HEK293T (cell line): ENCODE measurements at regions not wholly inside any gene's neighbourhood (a gene's known extent, or its start where the extent isn't known, plus 50 kb on each side); places are given as distances from the start of the nearest gene placed in this dataset.

Experiments
- CTCF ChIA-PET: fragments of 350-600 bp; formaldehyde crosslinking; extraction: SDS; loops from one replicate; lab custom pipeline; 2021; ENCODE audit warnings: antibody characterized with exemption, inconsistent platforms; lab: Yijun Ruan, JAX
- POLR2A ChIA-PET: fragments of 350-600 bp; formaldehyde crosslinking; extraction: SDS; loops from one replicate; lab custom pipeline; 2020; ENCODE audit warnings: antibody characterized with exemption, inconsistent platforms; lab: Yijun Ruan, JAX
- DNase-seq: peaks from one replicate; pipeline ENCODE4 v3.0.0; 2012; ENCODE audit warnings: mixed read lengths; ENCODE audit errors: extremely low spot score
- ARNT ChIP-seq: fragments of 450-650 bp; IDR thresholded peaks from 2 replicates; pipeline ENCODE4 v1.6.1; 2017; ENCODE audit warnings: mild to moderate bottlenecking
- BHLHE40 ChIP-seq: fragments of 450-650 bp; IDR thresholded peaks from 2 replicates; pipeline ENCODE4 v1.6.1; 2016; ENCODE audit warnings: mild to moderate bottlenecking, moderate library complexity, borderline replicate concordance
- CTBP1 ChIP-seq: fragments of 450-650 bp; IDR thresholded peaks from 2 replicates; pipeline ENCODE4 v1.6.1; 2016; ENCODE audit warnings: borderline replicate concordance
- ELF4 ChIP-seq: fragments of 450-650 bp; IDR thresholded peaks from 2 replicates; pipeline ENCODE4 v1.6.1; 2017; ENCODE audit warnings: antibody characterized with exemption
- FOXA1 ChIP-seq: fragments of 450-650 bp; IDR thresholded peaks from 2 replicates; pipeline ENCODE4 v1.6.1; 2016; ENCODE audit warnings: mild to moderate bottlenecking
- FOXK2 ChIP-seq: fragments of 450-650 bp; IDR thresholded peaks from 2 replicates; pipeline ENCODE4 v1.6.1; 2016; ENCODE audit warnings: mild to moderate bottlenecking
- FOXM1 ChIP-seq: fragments of 450-650 bp; IDR thresholded peaks from 2 replicates; pipeline ENCODE4 v1.6.1; 2017; ENCODE audit warnings: mild to moderate bottlenecking, borderline replicate concordance
- HDGF ChIP-seq: fragments of 450-650 bp; IDR thresholded peaks from 2 replicates; pipeline ENCODE4 v1.6.1; 2017; ENCODE audit warnings: antibody characterized with exemption, borderline replicate concordance
- L3MBTL2 ChIP-seq: fragments of 450-650 bp; conservative IDR thresholded peaks from 2 replicates; pipeline ENCODE4 v1.6.1; 2016; ENCODE audit warnings: mild to moderate bottlenecking
- LEF1 ChIP-seq: fragments of 450-650 bp; IDR thresholded peaks from 2 replicates; pipeline ENCODE4 v1.6.1; 2017; ENCODE audit warnings: mild to moderate bottlenecking, borderline replicate concordance
- NFRKB ChIP-seq: fragments of 450-650 bp; IDR thresholded peaks from 2 replicates; pipeline ENCODE4 v1.6.1; 2016; ENCODE audit warnings: mild to moderate bottlenecking, moderate library complexity
- PKNOX1 ChIP-seq: fragments of 450-650 bp; IDR thresholded peaks from 2 replicates; pipeline ENCODE4 v1.6.1; 2016
- SP1 ChIP-seq: fragments of 450-650 bp; IDR thresholded peaks from 2 replicates; pipeline ENCODE4 v1.6.1; 2017
- SUZ12 ChIP-seq: fragments of 450-650 bp; IDR thresholded peaks from 2 replicates; pipeline ENCODE4 v1.6.1; 2016; ENCODE audit warnings: mild to moderate bottlenecking
- TARDBP ChIP-seq: fragments of 450-650 bp; IDR thresholded peaks from 2 replicates; pipeline ENCODE4 v1.6.1; 2016
- ZNF384 ChIP-seq: fragments of 450-650 bp; IDR thresholded peaks from 2 replicates; pipeline ENCODE4 v1.6.1; 2016

DNA sequence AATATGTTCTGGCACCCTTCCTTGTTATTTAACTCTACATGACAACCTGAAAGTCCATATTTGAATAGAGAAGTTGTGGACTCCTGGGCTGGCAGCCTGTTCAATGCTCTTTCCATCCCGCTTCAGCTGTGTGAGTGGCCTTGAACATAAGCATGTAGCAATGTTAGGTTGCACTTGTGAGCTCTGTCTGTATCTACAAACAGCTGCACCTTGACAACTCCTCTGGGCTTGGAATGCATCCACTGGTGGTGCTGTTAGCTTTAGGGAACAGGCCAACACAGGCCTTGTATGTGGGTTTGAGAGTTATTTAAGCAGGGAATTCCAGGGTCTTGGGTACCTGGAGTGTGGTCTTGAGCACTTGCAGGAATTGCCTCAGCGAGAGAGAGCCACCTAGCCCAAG is 141.2 kb downstream of the DTHD1 start:
- TF ChIP-seq NFRKB (no peak), LEF1 (no peak), FOXA1 (no peak), ARNT (no peak), ZNF384 (no peak), L3MBTL2 (no peak), SP1 (no peak), HDGF (no peak), TARDBP (no peak), CTBP1 (no peak), FOXM1 (no peak)
- POLR2A ChIA-PET = no interaction called here
- no peak for DNase-seq
- CTCF ChIA-PET = no interaction called here

DNA sequence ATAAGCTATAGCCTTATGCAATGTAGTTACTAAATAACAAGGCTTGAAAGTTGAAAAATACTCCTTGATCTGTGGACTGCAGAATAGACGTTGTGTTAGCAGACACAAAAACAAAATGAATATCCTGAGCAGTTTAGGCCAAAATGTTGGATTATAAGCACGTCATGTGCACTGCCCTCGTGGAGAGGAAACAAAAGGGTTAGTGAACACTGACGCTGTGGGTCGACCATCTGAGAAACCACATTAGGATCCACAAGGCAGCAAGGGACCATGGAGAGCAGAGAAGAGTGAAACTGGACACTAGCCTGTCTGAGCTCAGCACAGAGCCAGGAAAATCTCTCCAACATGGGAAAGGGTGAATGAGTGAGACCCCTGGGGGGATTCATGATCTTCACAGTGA is 145.3 kb downstream of the DTHD1 start:
- CTCF ChIA-PET = no interaction called here
- no peak for DNase-seq
- POLR2A ChIA-PET = no interaction called here
- TF ChIP-seq L3MBTL2 (no peak), PKNOX1 (no peak), TARDBP (no peak), NFRKB (no peak), SP1 (no peak), FOXA1 (no peak), ELF4 (no peak), LEF1 (no peak), FOXM1 (no peak), SUZ12 (no peak), ARNT (no peak), BHLHE40 (no peak), HDGF (no peak), CTBP1 (no peak), FOXK2 (no peak), ZNF384 (no peak)

DNA sequence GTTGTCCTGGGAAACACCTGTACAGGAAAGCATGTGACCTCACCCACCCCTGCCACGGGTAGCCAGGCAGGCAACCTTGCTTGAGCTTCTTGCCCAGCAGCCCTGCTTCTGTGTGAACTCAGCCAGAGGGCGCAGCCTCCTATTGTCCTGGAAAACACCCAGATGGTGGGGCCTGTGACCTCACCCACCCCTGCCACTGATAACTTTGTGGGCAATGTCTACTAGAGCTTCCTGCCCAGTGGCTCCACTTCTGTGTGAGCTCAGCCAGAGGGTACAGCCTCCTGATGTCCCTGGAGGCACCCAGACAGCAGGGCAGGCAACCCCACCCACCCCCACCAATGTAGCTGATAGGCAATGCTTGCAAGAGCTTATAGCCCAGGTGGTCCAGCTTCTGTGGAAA is 146.3 kb downstream of the DTHD1 start:
- ChIA-PET CTCF (no interaction called here), POLR2A (no interaction called here)
- no peak for TF ChIP-seq FOXA1
- TF ChIP-seq SP1 = no peak
- no peak for TF ChIP-seq TARDBP
- TF ChIP-seq ARNT = no peak
- no peak for TF ChIP-seq BHLHE40
- TF ChIP-seq CTBP1 = no peak
- TF ChIP-seq PKNOX1 = no peak
- TF ChIP-seq NFRKB = no peak
- no peak for TF ChIP-seq SUZ12
- TF ChIP-seq ZNF384 = no peak
- no peak for TF ChIP-seq FOXM1
- no peak for TF ChIP-seq L3MBTL2
- TF ChIP-seq HDGF = no peak
- TF ChIP-seq ELF4 = no peak
- TF ChIP-seq LEF1 = no peak
- no peak for DNase-seq

DNA sequence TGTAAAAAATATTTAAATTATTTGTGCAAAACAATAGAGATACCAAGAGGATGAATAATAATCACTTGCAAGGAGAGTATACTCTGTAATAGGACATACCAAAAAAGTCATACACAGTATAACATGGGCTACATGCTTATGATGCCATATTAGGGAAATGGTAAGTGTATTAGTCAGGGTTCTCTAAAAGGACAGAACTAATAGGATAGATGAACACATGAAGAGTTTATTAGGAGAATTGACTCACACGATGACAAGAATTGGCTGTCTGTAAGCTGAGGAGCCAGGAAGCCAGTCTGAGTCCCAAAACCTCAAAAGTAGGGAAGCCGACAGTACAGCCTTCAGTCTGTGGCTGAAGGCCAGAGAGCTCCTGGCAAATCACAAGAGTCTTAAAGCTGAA is 151.2 kb downstream of the DTHD1 start:
- no peak for DNase-seq
- TF ChIP-seq FOXK2 = no peak
- no peak for TF ChIP-seq ELF4
- no peak for TF ChIP-seq FOXA1
- TF ChIP-seq ZNF384 = no peak
- no peak for TF ChIP-seq SUZ12
- no peak for TF ChIP-seq BHLHE40
- TF ChIP-seq ARNT = no peak
- no peak for TF ChIP-seq PKNOX1
- no peak for TF ChIP-seq HDGF
- TF ChIP-seq TARDBP = no peak
- TF ChIP-seq FOXM1 = no peak
- TF ChIP-seq NFRKB = no peak
- TF ChIP-seq LEF1 = no peak
- TF ChIP-seq CTBP1 = no peak
- TF ChIP-seq L3MBTL2 = no peak
- CTCF ChIA-PET = no interaction called here
- POLR2A ChIA-PET = no interaction called here

GRCh38 chr4:36439556-36439955 is 158.1 kb downstream of the DTHD1 start:
- no peak for DNase-seq
- TF ChIP-seq PKNOX1 (no peak), ELF4 (no peak), CTBP1 (no peak), ARNT (no peak), NFRKB (no peak), SUZ12 (no peak), TARDBP (no peak), HDGF (no peak), FOXM1 (no peak), SP1 (no peak), L3MBTL2 (no peak), FOXA1 (no peak), FOXK2 (no peak)
- POLR2A ChIA-PET = no interaction called here
- CTCF ChIA-PET = no interaction called here

DNA sequence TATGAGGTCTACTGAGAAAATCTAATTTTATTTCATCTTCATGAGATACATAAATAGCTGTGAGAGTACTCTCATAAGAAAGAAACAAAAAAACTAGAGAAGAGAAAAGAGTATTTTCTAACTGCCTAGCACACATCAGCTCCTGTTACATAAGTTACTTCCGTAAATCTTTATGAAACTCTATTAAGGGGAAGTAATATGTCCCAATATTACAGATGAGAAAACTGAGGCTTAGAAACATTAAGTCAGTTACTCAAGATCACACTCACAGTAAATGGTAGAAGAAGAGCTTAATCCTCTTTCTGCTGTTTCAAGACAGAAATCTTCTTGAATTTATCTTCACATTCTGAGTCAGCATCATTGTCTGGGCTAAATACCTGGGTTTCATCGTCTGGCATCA is 164.1 kb downstream of the DTHD1 start:
- TF ChIP-seq ARNT (no peak), TARDBP (no peak), HDGF (no peak), SP1 (no peak), FOXA1 (no peak), ZNF384 (no peak), NFRKB (no peak), SUZ12 (no peak), FOXK2 (no peak), FOXM1 (no peak), LEF1 (no peak), ELF4 (no peak), CTBP1 (no peak), BHLHE40 (no peak), PKNOX1 (no peak)
- POLR2A ChIA-PET = no interaction called here
- CTCF ChIA-PET = no interaction called here
- DNase-seq = no peak
